ENCODE measurements at regions not wholly inside any gene's neighbourhood (a gene's known extent, or its start where the extent isn't known, plus 50 kb on each side); places are given as distances from the start of the nearest gene placed in this dataset.

- no peak for TF ChIP-seq CTCF (IDR thresholded peaks at IDR 0.05)
- no peak for TF ChIP-seq POLR2A (IDR thresholded peaks at IDR 0.05)
Measured at GRCh38 chr1:2886631-2887030, 85.1 kb upstream of the TTC34 start.

Data from adrenal gland (tissue), 5 donors.